ENCODE measurements at regions not wholly inside any gene's neighbourhood (a gene's known extent, or its start where the extent isn't known, plus 50 kb on each side); places are given as distances from the start of the nearest gene placed in this dataset.
"Not testable (repeated sequence)": the region's sequence is repeated elsewhere in the genome, so short reads cannot be mapped to it uniquely, and the experiment has no call there.

DNA sequence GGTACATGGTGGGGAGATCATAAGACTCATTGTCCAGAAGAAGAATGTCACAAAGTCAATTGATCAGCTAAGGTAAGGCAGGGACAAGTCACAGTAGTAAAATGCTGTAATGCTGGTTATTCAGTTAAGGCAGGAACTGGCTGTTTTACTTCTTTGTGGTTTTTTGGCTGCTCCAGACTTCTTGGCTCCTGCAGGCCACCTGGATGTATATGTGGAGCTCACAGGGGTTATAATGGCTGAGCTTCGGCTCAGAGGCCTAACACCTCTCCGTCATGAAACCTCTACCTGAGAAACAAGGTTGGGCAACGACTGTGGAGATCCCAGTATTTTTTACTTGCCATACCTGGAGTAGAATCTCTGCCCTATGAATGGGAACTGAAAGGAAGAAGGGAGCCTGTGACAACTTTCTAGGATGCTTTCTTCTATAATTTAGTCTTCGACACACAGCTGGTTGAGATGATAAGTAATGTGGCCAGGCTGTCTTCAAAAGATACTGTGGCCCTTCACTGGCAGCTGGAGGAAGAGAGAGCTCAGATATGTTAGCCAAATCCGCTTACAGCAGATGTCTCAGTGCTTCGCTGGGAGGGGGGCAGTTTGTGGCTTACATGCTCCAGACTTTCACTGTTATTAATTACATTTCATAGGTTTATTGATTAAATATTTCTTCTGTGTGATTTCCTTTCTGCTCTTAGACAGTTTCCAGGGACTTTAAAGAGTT lies 887.8 kb downstream of the IGSF11 start:
- no peak for DNase-seq

DNA sequence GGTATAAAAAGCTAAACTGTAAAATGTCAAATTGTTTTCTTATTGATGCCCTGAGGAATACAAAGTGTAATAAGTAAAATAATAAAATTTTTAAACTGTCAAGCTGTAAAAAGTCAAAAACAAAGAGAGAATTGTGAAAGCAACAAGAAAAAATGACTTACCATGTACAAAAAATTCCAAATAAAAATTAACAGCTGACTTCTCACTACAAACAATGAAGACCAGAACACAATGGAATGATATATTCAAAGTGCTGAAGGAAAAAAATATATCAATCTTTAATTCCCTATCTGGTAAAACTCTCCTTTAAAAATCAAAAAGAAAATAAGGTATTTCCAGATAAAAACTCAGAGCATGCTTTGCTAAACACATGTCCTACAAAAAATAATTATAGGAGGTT lies 883.5 kb downstream of the IGSF11 start:
- no peak for DNase-seq

DNA sequence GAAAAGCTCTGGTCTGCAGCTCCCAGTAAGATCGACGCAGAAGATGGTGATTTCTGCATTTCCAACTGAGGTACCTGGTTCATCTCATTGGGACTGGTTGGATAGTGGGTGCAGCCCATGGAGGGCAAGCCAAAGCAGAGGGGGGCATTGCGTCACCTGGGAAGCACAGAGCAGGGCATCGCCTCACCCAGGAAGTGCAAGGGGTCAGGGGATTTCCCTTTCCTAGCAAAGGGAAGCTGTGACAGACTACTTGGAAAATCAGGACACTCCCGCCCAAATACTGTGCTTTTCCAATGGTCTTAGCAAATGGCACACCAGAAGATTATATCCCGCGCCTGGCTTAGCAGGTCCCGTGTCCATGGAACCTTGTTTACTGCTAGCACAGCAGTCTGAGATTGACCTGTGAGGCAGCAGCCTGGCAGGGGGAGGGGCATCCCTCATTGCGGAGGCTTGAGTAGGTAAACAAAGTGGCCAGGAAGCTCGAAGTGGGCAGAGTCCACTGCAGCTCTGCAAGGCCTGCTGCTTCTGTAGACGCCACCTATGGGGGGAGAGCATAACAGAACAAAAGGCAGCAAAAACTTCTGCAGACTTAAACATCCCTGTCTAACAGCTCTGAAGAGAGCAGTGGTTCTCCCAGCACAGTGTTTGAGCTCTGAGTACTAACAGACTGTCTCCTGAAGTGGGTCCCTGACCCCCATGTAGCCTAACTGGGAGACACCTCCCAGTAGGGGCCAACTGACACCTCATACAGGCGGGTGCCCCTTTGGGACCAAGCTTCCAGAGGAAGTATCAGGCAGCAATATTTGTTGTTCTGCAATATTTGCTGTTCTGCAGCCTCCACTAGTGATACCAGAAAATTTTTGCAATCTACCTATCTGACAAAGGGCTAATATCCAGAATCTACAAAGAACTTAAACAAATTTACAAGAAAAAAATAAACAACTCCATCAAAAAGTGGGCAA lies 871.7 kb downstream of the IGSF11 start:
- DNase-seq = not testable (repeated sequence)

DNA sequence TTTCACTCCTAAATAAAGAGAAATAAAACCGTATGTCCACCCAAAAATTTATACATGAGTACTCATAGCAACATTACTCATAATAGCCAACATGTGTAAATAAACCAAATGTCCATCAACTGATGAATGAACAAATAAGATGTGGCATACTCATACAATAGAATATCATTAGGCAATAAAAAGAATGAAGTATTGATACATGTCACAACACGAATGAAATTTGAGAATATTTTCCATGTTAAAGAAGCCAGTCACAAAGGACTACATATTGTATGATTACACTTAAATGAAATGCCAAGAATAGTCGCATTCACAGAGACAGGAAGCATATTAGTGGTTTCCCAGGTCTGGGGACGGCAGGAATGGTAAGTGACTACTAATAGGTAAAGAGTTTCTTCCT lies 869.2 kb downstream of the IGSF11 start:
- no peak for DNase-seq

DNA sequence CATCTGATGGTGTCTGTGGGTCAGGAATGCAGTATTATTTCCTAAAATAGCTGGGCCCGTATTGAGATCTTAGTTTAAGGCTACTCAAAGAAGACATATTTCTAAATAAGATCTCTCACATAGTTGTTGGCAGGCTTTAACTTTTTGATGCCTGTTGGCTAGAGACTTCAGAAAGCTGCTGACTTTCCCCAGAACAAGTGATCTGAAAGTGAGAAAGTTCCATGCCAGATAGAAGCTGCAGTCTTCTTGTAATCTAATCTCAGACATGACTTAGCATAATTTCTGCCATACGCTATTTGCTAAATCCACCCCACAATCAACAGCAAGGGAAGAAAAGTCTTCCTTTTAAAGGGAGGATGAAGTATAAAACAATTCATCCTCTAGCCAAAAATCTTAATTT lies 867.1 kb downstream of the IGSF11 start:
- DNase-seq = no peak

DNA sequence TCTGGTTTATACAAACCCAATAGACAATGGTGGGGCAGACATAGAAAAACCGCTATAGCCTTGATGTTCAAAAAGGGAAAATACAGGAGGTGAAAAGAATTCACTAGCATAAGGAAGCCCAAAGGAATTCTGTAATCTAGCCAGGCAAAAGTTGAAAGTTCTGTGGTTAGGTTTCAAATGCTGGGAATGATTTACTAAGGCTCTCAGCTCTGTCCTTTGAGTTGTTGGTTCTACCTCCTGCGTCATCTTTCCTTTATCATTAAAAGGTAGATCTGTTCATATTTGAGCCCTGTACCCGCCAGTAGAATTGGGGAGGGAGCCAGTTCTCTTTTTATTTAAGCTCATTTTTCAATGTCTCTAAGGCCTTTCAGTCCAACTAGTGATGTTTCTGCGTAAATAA lies 866.5 kb downstream of the IGSF11 start:
- no peak for DNase-seq

DNA sequence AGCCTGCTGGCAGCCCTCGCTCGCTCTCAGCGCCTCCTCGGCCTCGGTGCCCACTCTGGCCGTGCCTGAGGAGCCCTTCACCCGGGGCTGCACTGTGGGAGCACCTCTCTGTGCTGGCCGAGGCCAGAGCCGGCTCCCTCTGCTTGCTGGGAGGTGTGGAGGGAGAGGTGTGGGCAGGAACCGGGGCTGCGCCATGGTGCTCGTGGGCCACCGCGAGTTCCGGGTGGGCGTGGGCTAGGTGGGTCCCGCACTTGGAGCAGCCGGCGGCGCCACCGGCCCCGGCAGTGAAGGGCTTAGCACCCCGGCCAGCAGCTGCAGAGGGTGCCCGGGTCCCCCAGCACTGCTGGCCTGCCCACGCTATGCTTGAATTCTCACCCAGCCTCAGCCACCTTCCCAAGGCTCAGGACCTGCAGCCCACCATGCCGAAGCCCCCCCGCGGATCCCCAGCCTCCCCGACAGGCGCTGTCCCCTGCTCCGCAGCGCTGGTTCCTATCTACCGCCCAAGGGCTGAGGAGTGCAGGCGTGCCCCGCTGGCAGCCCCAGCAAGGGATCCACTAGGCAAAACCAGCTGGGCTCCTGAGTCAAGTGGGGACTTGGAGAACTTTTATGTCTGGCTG lies 863.3 kb downstream of the IGSF11 start:
- peak; percentile 12 for DNase-seq

DNA sequence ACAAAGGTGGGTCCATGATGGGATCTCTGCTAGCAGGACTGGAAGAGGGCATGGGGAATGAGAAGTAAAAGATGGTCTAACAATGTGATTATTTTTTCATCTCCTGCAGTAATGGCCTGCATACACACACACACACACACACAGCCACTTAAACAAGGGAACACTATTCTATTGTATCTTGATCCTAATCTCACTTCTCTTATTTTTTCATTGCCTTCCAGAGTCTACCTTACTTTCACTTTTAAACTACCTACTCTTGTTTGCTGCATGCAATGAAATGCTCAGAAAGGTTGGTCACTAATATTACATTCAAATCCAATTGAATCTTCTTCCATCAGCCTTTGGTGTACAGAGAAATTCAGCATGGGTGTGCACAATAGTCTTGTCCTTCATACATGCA lies 853.8 kb downstream of the IGSF11 start:
- no peak for DNase-seq

DNA sequence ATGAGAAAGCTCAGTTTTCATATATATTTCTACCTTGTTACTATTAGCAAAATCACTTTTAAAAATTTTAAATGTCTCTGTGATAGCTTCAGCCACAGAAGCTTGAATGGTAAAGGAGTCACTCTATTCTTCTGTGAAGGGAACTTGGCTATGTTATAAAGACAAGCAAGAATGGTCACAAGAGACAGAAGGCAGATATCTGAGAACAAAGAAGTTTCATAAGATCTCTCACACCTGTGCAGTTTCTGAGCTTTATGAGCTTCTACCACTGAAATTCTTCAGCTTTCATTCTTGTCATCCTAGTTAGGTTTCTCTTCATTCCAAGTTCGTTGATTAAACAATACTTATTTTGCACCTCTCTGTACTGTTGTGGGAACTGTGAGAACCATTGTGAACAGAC lies 853.4 kb downstream of the IGSF11 start:
- no peak for DNase-seq

DNA sequence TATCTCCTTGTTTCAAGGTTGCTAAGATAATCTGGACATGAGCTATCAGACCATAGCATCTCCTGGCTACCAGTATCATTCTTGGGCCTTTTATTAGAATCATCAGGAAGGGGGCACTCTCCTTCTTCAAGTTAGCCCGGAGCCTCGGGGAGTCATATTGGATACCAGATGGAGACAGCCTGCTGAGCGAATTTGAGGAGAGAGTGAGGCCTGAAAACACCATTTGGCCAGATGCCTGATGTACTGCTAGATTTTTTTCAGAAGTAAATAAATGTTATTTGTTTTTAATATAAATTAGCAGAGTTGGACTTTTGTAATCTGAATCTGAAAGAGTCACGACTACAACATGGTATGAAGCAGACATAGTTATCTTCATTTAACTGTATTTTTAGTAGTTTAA lies 848.6 kb downstream of the IGSF11 start:
- DNase-seq = no peak

DNA sequence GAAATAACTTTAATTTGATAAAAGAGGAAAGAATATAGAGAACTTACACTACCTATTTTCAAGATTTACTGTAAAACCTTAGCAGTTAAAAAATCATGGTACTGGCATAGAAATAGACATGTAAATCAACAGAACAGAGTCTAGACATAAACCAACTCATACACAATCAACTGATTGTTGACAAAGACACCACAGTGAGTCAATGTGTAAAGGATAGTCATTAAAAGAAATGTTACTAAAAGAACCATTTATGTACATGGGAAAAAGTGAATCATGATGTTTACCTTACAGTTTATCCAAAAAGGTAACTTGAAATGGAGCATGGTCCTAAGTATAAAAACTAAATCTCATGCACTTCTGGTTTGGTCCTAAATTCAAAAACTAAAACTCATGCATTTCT lies 847.4 kb downstream of the IGSF11 start:
- no peak for DNase-seq

DNA sequence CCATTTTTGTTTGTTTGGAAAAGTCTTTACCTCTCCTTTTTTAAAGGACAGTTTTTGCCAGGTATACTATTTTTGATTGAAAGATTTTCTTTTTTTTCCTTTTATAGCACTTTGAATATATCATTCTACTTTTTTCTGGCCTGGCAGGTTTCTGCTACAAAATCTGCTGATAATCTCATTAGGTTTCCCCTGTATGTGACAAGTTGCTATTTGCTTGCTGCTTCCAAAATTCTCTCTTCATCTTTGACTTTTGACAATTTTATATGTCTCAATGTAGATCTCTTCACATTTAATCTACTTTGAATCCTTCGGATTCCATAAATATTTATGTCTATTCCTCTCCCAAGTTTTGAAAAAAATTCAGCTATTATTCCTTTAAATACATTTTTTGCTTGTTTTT lies 838.5 kb downstream of the IGSF11 start:
- DNase-seq = no peak

DNA sequence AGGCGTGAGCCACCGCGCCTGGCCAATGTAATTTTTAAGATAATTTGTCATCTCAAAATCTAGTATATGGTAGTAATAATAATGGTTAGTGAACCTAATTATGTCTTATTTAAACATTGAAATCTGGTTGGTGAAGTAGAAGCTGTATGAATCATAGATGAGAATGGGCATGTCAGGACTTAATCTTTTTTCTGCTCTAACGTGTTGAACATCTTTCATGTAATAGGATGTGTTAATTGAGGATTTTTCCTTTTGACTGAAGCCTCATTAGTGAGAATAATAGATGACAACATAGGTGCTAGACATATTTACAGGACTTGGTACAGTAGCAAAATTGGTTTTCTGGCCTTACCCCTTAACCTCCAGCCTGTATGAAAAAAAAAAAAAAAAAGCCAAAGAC lies 835.6 kb downstream of the IGSF11 start:
- no peak for DNase-seq

DNA sequence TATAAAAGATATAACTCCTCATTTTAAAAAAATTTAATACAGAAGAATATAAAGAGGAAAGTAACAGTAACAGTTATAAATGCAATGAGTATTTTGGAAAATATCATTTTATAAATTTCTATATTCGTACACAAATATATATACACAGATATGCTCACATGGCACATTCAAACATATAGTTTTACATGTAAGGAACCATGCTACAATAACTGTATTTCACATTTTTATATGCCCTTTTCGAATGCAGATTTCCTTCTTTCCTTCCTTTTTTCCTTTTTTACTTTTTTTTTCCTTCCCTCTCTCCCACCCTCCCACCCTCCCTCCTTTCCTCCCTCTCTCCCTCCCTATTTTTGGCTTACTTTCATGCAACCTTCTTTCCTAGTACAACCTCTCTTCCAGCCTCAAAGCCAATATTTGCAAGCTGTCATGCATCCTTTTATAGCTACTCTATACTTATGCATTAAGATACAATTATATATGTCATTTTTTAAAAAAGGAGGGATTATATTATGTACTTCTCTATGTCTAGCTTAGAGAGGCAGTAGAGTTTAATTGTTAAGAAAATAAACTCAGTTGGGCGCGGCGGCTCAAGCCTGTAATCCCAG lies 830.5 kb downstream of the IGSF11 start:
- no peak for DNase-seq

DNA sequence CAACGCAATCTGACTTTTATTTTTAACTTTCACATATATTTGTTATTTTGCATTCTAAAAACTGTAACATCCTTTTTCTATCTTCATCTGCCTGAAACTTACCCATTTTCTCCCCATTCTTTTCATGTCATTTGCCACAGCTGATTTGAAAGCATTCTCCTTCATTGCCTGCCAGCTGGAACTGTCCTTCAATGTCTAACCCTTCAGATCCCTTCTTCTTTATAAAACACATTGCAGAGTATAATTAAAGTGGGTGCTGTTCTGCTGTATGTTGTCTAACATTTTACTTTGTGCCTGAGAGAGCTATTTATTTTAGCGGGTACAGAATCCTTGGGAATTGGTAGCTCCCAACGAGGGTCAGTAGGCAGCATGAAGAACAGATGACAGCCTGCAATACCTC lies 827.4 kb downstream of the IGSF11 start:
- DNase-seq = no peak

DNA sequence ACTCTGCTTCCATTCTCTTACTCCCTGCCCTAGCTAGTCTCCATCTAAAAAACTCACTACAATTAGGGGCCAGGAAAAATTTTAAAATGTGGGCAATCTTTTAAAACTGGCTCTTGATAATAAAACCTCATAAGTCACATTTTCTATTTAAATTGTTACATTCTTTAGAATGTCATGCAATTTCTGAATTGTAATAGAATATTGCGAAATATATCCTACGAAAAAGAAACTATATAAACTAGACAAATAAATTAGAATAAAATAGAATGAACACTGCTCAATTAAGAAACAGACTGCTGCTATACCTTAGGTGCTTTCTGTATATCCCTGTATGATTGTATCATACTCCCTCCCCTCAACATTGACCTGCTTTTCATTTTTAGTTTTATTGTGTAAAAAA lies 826.0 kb downstream of the IGSF11 start:
- DNase-seq = no peak

DNA sequence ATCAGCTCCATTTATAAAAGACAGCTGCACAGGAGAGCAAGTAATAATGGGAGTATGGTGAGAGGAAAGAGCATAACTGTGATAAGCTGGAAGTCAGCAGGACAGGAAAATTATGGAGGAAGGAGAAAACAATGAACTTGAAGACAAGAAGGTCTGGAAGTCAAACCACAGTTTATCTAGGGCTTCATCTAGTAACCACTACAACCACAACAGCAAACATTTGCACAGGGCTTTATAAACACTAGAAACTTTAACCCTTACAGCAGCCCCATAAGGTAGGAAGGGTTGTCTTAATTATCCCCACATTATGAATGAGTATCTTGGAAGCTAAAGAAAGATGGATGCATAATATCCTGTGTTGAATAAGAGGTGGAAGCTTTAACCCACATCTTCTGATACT lies 820.8 kb downstream of the IGSF11 start:
- DNase-seq = no peak

DNA sequence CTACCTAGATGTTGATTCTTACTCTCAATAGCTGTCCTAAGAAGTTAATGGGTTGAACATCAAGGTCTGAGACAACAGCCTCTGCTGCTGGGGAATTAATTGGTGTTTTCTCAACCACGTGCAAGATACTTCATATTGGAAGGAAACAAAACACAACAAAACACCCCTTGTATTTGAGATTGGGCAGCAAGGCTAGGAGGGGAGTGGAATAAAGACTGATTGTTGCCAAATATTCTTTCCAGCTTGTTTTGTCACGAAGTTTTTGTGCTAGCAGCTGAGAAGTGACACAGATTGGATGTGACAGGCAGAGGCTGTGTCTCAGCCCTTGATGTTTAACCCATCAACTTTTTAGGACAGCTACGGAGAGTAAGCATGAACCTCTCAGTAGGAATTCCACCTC lies 808.4 kb downstream of the IGSF11 start:
- DNase-seq = no peak

DNA sequence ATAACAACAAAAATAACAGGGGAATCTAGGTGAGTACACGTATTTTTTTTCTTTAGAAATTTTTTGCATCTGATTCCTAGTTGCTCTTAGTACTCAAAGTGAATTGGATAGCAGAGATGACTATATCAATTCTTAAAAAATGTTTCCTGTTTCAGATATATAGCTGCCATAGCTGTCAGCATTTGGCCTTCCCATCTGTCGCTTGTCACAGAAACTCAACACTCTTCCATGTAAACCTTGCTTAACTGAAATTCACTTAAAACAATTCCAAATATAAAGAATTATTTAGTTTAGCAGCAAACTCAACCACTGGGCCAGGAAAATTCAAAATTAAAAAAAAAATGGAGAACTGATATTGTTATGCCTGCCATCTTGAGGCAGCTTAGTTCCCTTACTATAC lies 807.5 kb downstream of the IGSF11 start:
- DNase-seq = no peak

DNA sequence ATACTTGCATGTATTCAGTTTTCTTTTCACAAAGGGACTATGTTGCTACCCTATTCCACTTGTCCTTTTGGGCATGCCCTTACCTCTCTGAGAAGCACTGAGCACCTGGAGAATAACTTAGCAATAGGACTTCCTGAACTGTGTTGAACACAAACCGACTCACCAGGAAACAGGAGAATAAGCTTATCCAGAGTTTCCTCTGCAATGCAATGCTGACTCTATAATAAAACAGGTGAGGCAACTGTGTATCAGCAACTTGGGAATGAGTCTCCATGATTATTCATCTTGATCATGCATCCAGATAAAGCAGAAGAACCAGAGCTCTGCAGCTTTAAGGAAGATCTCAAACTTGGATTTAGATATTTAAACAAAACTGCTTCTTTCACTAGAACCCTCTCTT lies 806.5 kb downstream of the IGSF11 start:
- no peak for DNase-seq

DNA sequence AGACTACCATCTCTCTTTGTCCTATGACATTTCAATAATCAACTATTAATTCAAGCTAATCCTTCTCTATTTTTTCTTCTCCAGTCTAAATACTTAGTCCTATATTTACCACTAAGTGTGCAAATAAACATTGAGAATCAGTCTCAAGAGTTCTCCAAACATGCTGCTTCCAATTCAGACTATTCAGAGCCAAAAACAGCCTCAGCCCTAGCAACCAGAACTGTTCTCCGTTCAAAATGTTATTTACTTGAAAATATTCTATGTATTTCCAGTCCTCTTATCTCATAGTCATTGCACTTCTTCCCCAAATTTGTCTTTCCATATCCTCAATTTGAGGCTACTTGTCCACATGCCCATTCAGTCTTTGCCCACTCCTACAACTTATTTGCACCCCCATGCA lies 805.5 kb downstream of the IGSF11 start:
- no peak for DNase-seq

DNA sequence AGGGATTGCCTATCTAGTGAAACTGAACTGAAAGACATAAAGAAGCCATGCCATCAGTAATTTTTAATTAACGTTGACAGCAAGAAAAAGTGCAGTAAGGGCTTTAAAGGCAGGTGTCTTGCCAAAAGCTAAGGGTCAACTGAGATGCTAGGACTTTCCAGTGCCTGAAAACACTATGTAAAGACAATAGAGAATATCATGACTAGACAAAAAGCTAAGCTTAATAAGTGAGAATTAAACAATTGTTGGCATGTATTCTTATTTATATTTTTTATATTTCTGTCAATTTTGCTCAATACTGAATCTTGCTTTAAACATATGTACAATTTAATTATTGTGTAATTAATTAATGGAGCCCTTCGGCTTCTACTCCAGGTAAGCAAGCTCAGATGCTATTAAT lies 803.1 kb downstream of the IGSF11 start:
- DNase-seq = no peak

DNA sequence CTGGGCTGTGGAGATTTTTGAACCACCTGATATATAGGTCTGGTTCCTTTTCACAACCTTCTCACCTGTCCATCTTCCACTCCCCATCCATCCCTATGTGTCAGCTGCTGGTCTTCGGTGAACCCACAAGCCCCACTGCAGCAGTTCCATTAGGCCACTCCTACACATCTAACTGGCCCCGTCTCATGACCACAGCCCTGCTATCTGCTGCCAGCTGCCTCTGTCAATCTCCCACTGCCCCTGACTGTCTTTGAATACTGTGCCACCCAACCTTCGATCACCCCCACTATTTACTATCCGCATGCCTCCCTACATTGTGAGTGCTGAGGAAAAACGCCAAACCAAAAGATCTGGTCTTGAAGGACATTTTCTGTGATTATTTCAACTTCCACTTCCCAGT lies 795.4 kb downstream of the IGSF11 start:
- DNase-seq = no peak

DNA sequence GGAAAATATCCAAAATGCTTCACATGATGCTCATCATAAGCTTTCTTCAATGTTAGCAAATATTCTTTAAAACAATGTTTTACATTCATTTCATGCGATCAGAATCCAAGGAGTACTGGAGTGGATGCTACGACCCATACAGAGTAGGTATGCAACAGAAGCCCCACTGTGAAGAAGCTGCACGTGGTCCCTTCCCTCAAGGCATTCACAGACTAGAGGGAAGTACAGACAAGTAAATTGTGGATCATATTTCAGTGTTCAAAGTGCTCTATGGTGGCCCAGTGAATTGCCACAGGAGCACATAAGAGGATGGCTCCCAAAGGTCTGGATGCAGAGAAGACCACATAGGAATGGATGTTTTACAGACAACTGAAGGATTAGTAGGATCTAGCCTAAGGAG lies 789.9 kb downstream of the IGSF11 start:
- DNase-seq = no peak
